Astrocyte of the spinal cord (primary cell): ENCODE measurements at regions not wholly inside any gene's neighbourhood (a gene's known extent, or its start where the extent isn't known, plus 50 kb on each side); places are given as distances from the start of the nearest gene placed in this dataset.
A peak's percentile ranks its signal among the peaks of the same experiment; 100 is the strongest.
"Not testable (repeated sequence)": the region's sequence is repeated elsewhere in the genome, so short reads cannot be mapped to it uniquely, and the experiment has no call there.

Experiments used
- DNase-seq: peaks from one replicate; pipeline ENCODE4 v3.0.0; 2011; ENCODE audit warnings: low read depth, low spot score
- H3K4me3 ChIP-seq: 2 replicates; pipeline ENCODE4 v1.5.1; 2011; ENCODE audit warnings: low read depth, mild to moderate bottlenecking, low read length, moderate library complexity
- in situ Hi-C: cut with HindIII; loops from 2 replicates; pipeline ENCODE4 v1.10.0; 2017; ENCODE audit warnings: low sequenced_read_pairs
- TF ChIP-seq, protein P1 (sequence below): IDR thresholded peaks from 2 replicates; pipeline ENCODE4 v1.5.1; 2012; ENCODE audit warnings: low read depth, mild to moderate bottlenecking, low read length, inconsistent platforms

DNA sequence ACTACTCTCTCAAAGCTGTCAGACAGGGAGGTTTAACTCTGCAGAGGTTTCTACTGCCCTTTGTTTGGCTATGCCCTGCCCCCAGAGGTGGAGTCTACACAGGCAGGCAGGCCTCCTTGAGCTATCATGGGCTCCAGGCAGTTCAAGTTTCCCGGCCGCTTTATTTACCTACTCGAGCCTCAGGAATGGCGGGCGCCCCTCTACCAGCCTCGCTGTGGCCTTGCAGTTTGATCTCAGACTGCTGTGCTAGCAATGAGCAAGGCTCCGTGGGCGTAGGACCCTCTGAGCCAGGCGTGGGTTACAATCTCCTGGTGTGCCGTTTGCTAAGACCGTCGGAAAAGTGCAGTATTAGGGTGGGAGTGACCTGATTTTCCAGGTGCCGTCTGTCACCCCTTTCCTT is 124.3 kb downstream of the PTCHD1 start:
- in situ Hi-C loops, DNase-seq, H3K4me3 ChIP-seq: not testable (repeated sequence)

- in situ Hi-C loops: no loop called here
- DNase-seq: no peak
- TF ChIP-seq, protein P1, sequence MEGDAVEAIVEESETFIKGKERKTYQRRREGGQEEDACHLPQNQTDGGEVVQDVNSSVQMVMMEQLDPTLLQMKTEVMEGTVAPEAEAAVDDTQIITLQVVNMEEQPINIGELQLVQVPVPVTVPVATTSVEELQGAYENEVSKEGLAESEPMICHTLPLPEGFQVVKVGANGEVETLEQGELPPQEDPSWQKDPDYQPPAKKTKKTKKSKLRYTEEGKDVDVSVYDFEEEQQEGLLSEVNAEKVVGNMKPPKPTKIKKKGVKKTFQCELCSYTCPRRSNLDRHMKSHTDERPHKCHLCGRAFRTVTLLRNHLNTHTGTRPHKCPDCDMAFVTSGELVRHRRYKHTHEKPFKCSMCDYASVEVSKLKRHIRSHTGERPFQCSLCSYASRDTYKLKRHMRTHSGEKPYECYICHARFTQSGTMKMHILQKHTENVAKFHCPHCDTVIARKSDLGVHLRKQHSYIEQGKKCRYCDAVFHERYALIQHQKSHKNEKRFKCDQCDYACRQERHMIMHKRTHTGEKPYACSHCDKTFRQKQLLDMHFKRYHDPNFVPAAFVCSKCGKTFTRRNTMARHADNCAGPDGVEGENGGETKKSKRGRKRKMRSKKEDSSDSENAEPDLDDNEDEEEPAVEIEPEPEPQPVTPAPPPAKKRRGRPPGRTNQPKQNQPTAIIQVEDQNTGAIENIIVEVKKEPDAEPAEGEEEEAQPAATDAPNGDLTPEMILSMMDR: no peak
- no peak overlapping the region for H3K4me3 ChIP-seq
Observed at GRCh38 chrX:23465105-23465791, 130.6 kb downstream of the PTCHD1 start.

- TF ChIP-seq, protein P1: no peak
- in situ Hi-C loops: no loop called here
- no peak overlapping the region for H3K4me3 ChIP-seq
- DNase-seq: no peak
Observed at GRCh38 chrX:23465985-23466384, 131.3 kb downstream of the PTCHD1 start.

GRCh38 chrX:23478056-23478455 is 143.4 kb downstream of the PTCHD1 start:
- H3K4me3 ChIP-seq: no peak overlapping the region
- TF ChIP-seq, protein P1: no peak
- DNase-seq: no peak
- in situ Hi-C loops: no loop called here

GRCh38 chrX:23478561-23478960 is 143.9 kb downstream of the PTCHD1 start:
- in situ Hi-C loops: no loop called here
- no peak for DNase-seq
- no peak overlapping the region for H3K4me3 ChIP-seq
- TF ChIP-seq, protein P1: no peak

DNA sequence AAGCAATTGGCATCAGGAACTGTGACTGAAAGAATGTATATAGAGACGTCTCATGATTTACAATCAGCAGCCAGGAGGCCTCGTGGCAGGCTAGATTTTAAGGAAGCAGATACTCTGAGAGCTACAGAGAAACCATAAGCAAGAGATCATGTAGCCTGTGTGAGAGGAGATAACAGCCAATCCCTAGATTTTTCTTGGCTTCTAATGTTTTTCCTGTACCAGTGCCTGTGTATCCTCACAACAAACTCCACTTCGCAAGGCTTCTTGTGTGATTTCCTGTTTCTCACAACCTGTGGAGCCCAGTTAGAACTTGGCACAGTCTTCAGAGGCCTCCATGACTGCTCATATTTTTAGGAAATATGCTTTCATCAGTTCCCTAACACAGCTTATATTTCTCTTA is 147.9 kb downstream of the PTCHD1 start:
- peak; percentile 9 for DNase-seq
- TF ChIP-seq, protein P1: no peak
- in situ Hi-C loops: no loop called here
- no peak overlapping the region for H3K4me3 ChIP-seq

DNA sequence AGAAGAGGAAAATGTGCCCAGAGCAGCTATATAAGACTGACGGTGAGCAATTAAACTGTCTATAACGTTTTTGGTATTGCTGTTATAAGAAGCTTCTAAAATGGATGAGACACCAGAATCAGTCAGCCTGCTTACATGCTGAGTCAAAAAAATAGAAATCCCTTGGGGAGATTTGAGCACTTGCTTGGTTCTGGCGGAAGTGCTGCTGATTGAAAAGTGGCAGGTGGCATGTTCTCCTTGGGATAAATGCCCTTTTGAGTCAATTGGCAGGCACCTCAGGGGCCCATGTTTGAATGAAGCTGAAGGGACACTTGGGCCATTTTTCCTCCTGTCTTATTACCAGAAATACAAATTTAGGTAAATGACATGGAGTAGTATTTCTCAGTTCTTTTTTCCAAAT is 148.7 kb downstream of the PTCHD1 start:
- DNase-seq: no peak
- TF ChIP-seq, protein P1: no peak
- H3K4me3 ChIP-seq: no peak overlapping the region
- in situ Hi-C loops: no loop called here
